Fibroblast of skin of right biceps (primary cell): ENCODE measurements at regions not wholly inside any gene's neighbourhood (a gene's known extent, or its start where the extent isn't known, plus 50 kb on each side); places are given as distances from the start of the nearest gene placed in this dataset.
A peak's percentile ranks its signal among the peaks of the same experiment; 100 is the strongest.

Experiments used
- DNase-seq: peaks from one replicate; pipeline ENCODE4 v3.0.0-alpha.2; 2013

DNA sequence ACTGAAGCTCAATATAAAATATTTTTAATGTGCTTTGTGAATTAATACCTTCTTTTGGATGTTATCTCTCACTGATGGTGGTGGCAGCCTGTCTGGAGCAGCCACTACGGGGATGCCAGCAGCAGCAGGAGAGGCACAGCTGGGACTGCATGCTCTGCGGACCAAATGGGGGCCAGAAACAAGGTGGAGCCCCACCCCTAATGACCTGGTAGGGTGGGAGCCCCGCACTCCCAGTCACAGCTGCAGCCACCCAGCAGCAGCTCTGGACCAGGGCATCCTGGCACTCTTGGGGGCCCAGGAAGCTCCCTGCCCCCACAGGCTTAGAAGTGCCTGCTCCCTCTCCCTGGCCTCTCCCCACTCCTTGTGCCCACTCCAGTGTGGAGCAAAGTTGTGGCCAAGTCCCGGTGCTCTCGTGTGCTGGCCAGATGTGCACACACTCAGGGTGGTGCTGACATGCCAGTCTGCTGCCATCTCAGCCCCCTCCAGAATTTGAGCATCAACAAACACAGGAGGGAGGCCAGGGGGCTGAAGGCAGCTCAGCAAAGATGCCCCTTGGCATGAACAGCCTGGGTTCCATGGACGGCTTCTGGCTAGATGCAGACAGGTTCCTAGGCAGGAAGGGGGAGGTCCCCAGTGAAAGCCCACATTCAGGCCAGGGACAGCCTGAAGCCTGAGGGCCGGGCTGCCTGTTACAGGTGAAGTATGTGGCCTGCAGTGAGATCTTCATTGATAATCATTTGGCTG, 696.7 kb upstream of the SLITRK5 start:
- no peak for DNase-seq

DNA sequence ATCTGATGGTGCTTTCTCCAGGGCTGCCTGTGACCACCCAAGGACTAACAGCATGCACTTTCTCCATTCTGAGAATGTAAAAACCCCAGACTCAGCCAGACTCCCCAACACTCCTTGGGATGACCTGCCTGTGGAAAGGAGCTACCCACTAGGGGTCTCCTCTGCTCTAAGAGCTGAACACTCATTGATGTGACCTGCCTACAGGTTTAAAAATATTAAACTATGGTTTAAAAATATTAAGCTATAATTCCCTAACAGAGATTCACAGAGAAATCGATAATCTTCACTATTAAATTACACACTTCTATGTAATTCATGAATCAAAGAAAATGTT, 696.2 kb upstream of the SLITRK5 start:
- DNase-seq: no peak

DNA sequence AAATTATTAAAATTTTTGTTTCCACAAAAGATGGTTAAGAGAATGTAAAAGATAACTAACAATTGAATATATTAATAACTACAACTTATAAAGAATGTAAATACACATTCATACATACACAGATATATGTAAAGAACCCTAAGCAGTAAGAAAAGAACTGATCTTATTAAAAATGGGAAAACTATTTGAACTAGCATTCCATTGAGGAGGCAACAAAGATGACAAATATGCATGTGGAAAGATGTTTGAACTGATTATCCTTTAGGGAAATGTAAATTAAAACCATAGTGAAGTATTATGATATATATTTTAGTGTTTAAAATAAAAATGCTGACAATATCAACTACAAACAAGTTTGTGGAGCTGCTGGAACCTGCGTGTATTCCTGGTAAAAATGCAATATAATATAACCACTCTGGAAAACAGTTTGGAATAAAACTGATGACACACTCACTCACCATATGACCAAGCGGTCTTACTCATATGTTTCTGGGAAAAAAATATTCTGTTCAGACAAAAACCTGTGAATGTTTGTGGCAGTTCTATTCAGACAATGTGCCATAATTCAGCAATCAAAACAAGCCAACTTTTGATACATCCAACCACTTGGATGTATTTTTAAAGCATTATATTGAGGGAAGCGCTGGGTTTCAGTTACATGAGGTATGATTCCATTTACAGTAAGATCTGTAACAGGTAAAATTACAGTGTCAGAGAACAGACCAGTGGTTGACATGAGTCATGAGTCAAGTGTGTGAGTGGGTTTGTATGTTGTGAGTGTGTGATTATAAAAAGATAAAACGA, 694.4 kb upstream of the SLITRK5 start:
- peak; percentile 12 for DNase-seq

DNA sequence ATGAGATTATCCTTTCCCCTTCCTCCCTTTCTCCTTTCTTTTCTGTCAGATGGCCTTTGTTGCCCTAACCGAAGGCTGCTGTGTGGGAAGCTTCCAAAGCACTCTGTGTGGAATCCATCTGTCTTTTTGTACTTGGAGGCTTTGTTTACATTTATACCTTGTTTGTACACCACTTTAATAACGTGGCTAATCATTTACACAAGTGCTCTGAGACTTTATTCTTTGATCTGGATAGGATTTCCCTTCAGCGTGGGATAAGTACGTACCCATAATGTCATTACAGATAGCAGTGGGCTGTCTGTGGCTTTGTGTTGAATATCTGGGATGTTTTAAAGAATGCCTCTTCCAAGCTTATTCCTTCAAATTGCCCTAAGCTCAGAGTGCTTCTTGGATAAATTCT, 684.7 kb upstream of the SLITRK5 start:
- no peak for DNase-seq

DNA sequence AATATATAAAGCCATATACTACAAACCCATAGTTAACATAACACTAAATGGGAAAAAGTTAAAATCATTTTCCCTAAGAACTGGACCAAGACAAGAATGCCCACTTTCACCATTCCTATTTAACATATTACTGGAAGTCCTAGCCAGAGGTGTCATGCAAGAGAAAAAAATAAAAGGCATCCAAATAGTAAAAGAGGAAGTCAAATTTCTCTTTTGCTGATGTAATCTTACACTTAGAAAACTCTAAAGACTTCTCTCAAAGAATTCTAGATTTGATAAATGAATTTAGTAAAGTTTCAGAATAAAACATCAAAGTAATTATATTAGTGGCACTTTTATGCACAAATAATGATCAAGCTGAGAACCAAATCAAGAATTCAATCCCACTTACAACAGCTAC, 678.9 kb upstream of the SLITRK5 start:
- DNase-seq: no peak

DNA sequence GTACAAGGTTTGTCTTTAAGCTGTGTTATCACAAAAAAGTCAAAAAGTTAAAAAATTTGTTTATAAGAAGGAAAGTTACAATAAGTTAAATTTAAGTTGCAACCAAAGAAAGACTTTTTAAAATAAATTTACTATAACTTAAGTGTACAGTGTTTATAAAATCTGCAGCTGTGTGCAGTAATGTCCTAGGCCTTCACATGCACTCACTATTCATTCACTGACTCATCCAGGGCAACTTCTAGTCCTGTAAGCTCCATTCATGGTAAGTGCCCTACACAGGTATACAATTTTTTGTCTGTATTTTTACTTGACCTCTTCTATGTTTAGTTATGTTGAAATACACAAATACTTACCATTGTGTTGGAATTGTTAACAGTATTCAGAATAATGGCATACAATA, 667.9 kb upstream of the SLITRK5 start:
- no peak for DNase-seq

DNA sequence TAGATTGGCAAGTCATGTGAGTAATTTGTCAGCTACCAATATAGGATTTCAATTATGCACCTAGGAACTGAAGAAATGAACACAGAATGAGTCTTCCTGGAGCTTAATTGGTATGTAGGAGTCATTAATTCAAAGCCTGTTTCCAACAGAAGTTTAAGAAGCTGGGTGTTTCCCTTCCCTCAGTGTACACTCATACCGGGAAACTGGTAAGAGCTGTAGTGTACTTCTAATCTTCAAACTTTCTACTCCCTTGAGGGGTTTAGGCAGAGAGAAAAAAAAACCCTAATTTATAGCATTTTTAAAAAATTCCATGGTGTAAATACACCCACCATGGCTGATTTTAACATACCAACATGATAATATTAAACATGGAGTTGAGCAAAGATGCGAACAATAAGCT, 665.7 kb upstream of the SLITRK5 start:
- no peak for DNase-seq

DNA sequence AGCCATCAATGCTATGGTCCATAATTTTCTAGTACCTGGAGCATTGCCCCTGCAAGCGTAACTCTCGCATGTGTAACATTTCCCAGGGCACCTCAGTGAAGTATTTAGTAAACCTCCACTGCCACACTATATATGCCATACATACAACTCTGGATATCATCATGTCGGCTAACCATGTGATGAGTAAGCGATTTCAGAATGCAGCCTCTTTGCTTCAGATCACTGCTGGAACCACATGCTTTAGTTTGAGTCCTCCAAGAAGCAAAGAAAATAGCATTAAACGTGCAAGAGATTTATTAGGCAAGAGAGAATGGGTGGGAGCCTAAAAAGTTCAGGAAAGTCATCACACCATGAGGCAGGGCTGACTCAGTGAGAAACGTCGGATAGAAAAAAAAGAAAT, 635.6 kb upstream of the SLITRK5 start:
- no peak for DNase-seq

DNA sequence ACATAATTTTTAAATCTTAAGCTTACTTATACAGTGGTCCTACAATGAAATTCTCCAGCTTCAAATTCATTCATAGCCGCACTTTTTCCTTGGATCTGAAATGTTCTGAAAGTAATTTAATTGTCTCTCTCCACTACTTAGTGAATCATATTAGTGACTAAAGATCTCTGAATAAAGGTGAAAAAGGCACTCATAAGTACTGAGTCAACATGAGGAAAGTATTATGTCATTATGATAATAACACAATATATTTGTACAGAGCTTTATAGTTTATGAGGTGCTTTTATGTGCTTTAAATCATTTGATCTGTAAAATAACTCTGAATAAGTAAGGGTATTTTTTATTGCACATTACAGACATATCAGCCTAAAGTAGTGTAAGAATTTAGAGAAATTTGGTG, 628.2 kb upstream of the SLITRK5 start:
- no peak for DNase-seq

DNA sequence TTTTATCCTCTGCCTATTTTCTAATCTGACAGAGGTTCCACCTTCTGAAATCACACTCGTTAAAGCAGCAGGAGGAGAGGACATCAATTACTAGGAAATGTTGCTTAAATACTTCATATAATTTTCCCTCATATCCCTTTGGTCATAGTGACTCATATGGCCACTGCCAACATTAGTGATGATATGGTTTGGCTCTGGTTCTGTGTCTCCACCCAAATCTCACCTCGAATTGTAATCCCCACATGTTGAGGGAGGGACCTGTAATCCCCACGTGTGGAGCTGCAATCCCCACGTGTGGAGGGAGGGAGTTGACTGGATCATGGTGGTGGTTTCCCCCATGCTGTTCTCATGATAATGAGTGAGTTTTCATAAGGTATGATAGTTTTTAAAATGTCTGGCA, 618.4 kb upstream of the SLITRK5 start:
- peak; percentile 3 for DNase-seq

DNA sequence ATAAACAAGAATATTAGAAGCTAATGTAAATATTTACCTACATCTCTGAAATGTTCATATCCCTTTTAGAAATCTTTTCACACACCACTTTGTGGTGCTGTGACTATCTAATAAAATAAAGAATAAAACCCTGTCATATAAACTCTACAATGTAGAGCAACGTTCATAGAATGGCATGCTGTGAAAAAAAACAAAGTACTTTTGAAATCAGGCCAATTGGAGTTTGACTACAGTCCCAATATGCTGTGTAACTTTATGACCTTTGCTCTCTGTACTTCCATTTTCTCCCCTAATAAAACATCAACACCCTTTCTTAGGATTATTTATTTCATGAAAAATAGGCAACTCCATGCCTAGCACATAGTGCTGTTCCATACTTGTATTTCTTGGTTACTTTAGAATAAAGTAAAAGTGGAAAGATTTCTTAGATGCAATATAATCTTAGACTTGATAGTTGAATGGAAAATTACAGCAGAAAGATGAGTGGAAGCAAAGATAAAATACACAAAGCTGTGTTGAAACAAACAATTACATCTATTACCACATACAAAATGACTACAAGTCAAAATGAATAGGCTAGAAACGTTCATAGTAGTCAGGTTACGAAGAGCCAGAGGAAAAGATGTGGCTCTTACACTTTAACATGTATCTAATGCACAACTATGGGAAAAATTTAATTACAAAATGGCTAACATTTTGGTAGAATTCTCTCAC, 613.2 kb upstream of the SLITRK5 start:
- DNase-seq: no peak

DNA sequence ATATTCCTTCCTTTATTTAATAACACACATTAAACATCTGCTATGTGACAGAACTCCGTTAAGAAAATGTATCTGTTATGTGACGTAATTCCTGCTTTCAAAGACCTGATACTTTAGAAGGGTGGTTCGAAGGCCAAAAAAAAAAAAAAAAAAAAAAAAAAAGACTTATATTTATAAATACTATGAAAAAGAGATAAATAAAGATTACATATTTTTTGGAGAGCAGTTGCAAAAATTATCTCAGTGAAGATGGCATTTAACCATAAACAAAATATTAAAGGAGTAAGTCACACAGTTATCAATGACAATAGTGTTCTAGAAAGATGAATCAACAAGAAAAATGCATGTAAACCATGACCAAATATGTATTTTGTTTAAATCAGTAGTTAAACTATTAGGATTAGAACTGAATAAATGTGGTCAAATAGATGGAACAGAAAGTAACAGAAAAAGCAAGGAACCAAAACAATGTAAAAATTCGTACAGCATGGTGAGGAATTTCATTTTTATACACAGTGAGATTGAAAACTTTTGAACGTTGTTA, 612.3 kb upstream of the SLITRK5 start:
- no peak for DNase-seq

DNA sequence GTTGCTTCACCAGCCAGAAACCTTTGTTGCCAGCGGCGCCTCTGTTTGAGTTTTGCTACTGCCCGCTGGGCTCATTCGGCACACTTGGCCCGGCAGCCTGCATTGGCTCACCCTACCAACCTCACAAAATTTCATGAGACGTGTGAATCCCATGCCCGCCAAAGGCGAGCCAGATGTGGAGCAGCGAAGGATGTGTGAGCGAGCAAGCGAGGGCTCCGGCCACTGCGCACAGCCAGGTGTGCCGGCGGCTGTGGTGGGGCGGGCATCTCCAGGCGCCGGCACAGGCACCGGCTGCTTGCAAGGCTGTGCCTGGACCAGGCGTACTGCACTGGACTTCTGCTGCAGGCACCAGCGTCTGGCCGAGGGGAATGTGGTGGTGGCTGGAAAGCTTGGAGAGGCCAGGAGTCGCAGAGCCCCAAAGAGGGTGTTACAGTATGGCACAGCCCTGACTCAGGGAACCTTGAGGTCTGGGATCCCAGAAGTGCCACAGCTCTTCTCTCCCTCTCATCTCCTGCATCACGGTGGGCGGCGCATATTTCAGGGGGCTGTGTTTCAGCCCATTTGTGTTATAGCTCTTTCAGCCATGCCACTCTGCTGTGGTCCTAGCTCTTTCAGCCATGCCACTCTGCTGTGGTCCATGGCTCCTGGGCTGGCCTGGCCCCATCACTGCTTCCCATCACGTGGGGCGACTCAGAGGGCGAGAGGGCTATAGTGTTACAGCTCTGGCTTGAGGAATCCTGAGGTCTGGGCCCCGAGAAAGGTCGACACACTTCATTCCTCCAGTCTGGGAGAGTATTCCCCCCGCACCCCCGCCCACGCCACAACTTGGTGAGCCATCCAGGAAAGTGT, 592.0 kb upstream of the SLITRK5 start:
- DNase-seq: no peak

DNA sequence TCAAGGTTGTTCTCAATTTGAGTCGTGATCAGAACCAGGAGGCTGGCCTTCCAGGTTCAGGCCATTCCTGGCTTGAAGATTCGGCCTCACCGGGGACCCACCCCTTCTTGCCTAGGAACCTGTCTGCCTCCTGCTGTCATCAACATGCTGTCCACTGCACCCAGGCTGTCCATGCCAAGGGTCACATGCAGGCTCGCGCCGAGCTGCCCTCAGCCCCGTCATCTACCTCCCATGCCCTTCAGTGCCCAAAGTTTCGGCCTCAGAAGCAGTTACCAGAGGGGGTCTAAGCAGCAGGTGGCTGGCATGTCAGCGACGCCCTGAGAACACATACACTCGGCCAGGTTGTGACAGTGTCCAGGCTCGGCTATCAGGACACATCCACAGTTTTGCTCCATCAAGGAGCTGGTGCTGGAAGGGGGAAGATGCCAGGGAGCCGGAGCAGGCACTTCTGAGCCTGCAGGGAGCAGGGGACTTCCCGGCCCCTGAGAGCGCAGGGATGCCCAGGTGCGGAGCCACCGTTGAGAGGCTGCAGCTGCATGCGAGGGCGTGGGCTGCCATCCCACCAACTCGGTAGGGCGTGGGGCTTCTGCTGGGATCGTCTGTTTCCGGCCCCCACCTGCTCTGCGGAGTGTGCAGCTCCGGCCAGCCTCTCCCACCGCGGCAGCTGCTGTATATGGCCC, 590.9 kb upstream of the SLITRK5 start:
- no peak for DNase-seq

DNA sequence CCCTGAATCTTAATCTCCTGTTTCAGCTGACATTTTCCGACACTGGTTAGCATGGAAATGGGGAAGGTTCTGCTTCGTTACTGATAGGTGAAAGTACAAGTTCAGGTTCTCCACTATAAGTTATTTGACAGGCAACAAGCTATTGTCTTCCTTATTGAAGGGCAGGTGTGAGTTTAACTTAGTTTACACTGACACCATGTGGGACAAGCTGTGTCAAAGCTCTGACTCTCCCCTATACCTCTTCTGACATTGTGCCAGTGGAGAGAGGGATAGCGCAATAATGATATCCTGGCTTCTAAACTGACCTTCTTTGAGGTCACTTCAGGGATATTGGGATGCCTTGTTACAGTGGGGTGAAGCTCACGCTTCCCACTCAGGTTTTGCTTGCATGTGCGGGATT, 587.0 kb upstream of the SLITRK5 start:
- no peak for DNase-seq

DNA sequence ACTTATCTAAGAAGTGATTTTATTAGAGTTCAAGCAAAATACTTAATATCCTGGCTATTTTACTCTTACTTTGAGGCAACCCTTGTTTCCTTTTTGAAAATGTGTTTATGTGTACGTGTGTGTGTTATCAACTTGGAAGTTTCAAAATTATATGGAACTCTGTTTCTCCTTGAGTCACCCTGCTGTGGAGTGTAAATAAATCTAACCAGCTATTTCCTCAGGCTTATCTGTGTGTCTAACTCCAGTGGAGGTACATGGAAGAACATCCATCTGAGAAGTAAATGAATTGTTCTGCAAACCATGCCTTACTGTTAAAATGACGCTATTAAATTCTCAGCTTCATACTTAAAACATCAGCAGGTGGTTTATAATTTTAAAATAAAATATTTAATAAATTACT, 583.4 kb upstream of the SLITRK5 start:
- DNase-seq: peak; percentile 7

DNA sequence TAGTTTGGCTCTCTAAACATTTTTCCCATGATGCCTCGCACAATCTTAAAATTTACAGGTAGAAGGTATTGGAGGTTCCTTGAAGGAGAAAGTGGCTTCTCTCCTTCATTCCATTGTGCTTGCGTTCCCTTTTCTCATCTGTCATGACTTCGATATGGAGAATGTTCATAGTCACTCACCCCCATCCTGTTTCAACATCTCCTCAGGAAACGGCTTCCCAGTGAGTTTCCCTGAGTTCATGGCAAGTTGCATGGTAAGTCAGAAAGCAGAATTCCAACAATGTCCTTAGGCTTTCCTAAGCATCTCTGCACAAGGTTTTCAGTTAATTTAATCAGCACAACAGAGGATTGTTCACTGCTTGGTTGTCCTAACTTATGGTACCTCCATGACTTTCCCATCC, 581.8 kb upstream of the SLITRK5 start:
- DNase-seq: peak; percentile 84

DNA sequence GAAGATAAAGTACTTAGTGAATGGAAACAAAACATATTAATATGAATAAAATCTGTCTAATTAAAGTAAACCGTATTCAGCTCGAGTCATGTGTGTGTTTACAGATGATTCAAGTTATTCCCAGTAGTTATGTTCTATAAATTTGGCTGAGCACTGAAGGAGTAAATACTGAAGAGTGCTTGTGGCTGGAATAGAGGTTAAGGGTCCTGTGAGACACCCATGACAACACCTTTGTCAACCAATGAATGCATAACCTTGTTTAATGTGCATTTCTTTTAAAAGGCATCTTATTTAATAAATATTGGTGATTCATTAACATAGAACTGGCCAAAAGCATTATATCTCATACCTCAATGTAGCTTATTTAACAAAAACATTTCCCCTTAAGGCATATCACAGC, 577.8 kb upstream of the SLITRK5 start:
- DNase-seq: no peak

DNA sequence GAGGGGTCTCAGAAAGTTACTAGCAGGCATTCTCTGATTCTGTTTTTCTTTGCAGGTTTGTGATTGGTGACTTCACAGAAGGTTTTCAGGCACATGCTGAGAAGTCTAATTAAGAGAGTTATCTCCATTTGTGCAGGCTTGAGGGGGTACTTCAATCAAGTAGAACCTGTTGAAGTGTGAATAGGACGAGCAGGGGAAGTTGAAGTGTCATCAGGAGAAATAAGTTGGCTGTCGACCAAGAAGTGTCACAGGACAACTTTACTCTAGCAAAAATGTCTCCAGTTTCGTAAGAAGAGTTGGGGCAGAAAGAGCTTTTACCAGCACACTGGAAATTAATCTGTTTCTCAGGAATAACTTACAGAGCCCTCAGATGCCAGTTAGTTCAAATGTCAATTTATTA, 576.5 kb upstream of the SLITRK5 start:
- DNase-seq: peak; percentile 9

DNA sequence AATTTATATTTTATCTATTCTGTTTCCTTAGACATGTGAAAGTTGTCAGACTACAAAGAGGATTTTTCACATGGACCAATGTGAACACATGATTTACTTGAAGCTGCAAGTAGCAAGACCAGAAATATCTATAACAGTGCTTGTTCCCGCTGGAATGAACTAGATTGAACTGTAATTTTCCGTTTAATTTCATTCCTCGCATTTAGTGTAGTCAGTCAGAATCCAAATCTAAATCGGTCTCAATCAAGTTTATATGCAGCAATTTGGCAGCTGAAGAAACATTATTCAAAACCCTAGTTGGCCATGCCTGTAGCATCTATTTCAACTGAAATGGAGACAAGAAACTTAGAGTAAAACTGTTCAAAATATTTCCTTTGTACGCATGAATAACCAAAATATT, 570.7 kb upstream of the SLITRK5 start:
- DNase-seq: no peak

DNA sequence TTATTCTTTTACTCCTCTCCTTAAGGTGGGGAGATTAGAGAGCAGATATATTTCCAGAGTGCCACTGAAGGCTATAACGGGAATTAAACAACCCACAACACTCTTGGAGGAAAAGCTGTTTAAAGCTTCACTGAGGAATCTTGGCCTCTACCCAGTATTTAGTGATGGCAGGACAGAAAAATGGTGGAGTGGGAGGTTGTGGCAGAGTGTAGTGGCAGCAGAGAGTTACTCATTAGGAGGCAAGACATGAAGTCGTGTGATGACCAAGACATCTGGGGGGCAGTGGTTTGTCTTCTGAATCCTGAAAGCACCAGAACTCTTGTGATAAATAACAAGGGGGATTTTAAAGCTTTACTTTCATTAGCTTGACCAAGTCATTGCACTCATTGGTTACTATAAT, 563.5 kb upstream of the SLITRK5 start:
- no peak for DNase-seq

DNA sequence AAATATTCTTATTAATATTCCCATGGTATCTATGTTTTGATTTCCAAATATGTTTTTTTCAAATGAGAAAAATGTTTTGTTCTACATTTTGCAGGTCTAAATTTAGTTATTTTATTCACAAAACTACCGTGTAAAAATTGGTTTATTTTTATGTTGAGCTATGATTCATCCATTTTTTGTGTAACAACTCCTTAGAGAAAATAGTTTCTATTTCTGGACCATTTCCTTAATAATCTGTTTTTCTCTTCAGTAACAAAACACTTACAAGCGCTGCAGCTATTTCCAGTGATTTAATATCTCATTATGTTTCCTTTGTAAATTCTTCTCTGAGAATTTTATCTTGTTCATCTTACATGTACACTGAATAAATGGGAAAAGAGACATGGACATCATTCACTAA, 550.7 kb upstream of the SLITRK5 start:
- peak; percentile 19 for DNase-seq
